ENCODE measurements at regions not wholly inside any gene's neighbourhood (a gene's known extent, or its start where the extent isn't known, plus 50 kb on each side); places are given as distances from the start of the nearest gene placed in this dataset.

- Histone ChIP-seq H3K79me2 (ENCODE audit: insufficient read depth, low read length) (no peaks in the 10 kb centered on the region), H3K27me3 (ENCODE audit: insufficient read depth, low read length) (no peaks in the 10 kb centered on the region), H2AFZ (ENCODE audit: low read depth, low read length, poor library complexity, severe bottlenecking) (no peak overlapping the region), H4K20me1 (ENCODE audit: insufficient read depth) (no peaks in the 10 kb centered on the region), H3K4me3 (replicated peaks in 1 of 2; ENCODE audit: low read depth in 1 of 2, low read length in 2 of 2) (no peak overlapping the region), H3K36me3 (ENCODE audit: control insufficient read depth in 1 of 2, insufficient read depth in 2 of 2, low read length in 2 of 2) (no peaks in the 10 kb centered on the region), H3K4me1 (ENCODE audit: control insufficient read depth in 1 of 2, insufficient read depth in 2 of 2, low read length in 2 of 2) (peaks cover 0 to 11% of the 10 kb centered on the region in 2 experiments; a peak in 2 of 4 replicates), H3K9me3 (ENCODE audit: control insufficient read depth in 1 of 2, insufficient read depth in 1 of 2, low read depth in 1 of 2, low read length in 2 of 2) (no peaks in the 10 kb centered on the region), H3K9me2 (ENCODE audit: insufficient read depth) (no peaks in the 10 kb centered on the region), H3K9ac (ENCODE audit: low read length) (no peak overlapping the region), H3K27ac (ENCODE audit: low read depth, low read length) (no peak overlapping the region), H3K4me2 (ENCODE audit: low read length) (no peak overlapping the region)
- POLR2A ChIA-PET, result no interaction called here
- CTCF ChIA-PET, result no interaction called here
- intact Hi-C loops (cut with micrococcal nuclease), result no loop called here
- ATAC-seq, result no peak
- RAD21 ChIA-PET (ENCODE audit: low non-redundant PET in 1 of 2, low total read pairs in 2 of 2, uncharacterized antibody in 2 of 2, unreplicated experiment in 2 of 2), result no interaction called here
- TF ChIP-seq MAX (IDR thresholded peaks at IDR 0.05) (no peak), SRF (IDR thresholded peaks at IDR 0.05; ENCODE audit: low read depth) (no peak), ZFX (IDR thresholded peaks at IDR 0.05) (no peak), JUND (IDR thresholded peaks at IDR 0.05) (no peak), YY1 (IDR thresholded peaks at IDR 0.05; ENCODE audit: extremely low read depth, insufficient replicate concordance, low read depth, low read length) (no peak), SP1 (IDR thresholded peaks at IDR 0.05; ENCODE audit: low read depth) (no peak), SIN3A (IDR thresholded peaks at IDR 0.05; ENCODE audit: low read depth) (no peak), TCF7L2 (IDR thresholded peaks at IDR 0.05; ENCODE audit: borderline replicate concordance, extremely low read depth, insufficient read depth, insufficient read length) (no peak), CEBPB (IDR thresholded peaks at IDR 0.05; ENCODE audit: low read depth) (no peak), EZH2 (IDR thresholded peaks at IDR 0.05) (no peak), ELF1 (IDR thresholded peaks at IDR 0.05; ENCODE audit: borderline replicate concordance, low read depth) (no peak), POLR2AphosphoS5 (IDR thresholded peaks at IDR 0.05; ENCODE audit: low read depth, low read length) (no peak), CBX3 (IDR thresholded peaks at IDR 0.05; ENCODE audit: low read depth) (no peak), ZNF274 (IDR thresholded peaks at IDR 0.05; ENCODE audit: low read depth, low read length) (no peak), ZBTB33 (IDR thresholded peaks at IDR 0.05; ENCODE audit: extremely low read depth, insufficient replicate concordance, low read length) (no peak), POLR2A (IDR thresholded peaks at IDR 0.05; ENCODE audit: borderline replicate concordance, extremely low read depth, insufficient read depth, insufficient read length) (no peak)
- TF ChIP-seq, protein P1, sequence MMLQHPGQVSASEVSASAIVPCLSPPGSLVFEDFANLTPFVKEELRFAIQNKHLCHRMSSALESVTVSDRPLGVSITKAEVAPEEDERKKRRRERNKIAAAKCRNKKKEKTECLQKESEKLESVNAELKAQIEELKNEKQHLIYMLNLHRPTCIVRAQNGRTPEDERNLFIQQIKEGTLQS (IDR thresholded peaks at IDR 0.05), result no peak
- TF ChIP-seq, protein P2, sequence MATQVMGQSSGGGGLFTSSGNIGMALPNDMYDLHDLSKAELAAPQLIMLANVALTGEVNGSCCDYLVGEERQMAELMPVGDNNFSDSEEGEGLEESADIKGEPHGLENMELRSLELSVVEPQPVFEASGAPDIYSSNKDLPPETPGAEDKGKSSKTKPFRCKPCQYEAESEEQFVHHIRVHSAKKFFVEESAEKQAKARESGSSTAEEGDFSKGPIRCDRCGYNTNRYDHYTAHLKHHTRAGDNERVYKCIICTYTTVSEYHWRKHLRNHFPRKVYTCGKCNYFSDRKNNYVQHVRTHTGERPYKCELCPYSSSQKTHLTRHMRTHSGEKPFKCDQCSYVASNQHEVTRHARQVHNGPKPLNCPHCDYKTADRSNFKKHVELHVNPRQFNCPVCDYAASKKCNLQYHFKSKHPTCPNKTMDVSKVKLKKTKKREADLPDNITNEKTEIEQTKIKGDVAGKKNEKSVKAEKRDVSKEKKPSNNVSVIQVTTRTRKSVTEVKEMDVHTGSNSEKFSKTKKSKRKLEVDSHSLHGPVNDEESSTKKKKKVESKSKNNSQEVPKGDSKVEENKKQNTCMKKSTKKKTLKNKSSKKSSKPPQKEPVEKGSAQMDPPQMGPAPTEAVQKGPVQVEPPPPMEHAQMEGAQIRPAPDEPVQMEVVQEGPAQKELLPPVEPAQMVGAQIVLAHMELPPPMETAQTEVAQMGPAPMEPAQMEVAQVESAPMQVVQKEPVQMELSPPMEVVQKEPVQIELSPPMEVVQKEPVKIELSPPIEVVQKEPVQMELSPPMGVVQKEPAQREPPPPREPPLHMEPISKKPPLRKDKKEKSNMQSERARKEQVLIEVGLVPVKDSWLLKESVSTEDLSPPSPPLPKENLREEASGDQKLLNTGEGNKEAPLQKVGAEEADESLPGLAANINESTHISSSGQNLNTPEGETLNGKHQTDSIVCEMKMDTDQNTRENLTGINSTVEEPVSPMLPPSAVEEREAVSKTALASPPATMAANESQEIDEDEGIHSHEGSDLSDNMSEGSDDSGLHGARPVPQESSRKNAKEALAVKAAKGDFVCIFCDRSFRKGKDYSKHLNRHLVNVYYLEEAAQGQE (IDR thresholded peaks at IDR 0.05; ENCODE audit: low read depth), result no peak
- TF ChIP-seq, protein P3, sequence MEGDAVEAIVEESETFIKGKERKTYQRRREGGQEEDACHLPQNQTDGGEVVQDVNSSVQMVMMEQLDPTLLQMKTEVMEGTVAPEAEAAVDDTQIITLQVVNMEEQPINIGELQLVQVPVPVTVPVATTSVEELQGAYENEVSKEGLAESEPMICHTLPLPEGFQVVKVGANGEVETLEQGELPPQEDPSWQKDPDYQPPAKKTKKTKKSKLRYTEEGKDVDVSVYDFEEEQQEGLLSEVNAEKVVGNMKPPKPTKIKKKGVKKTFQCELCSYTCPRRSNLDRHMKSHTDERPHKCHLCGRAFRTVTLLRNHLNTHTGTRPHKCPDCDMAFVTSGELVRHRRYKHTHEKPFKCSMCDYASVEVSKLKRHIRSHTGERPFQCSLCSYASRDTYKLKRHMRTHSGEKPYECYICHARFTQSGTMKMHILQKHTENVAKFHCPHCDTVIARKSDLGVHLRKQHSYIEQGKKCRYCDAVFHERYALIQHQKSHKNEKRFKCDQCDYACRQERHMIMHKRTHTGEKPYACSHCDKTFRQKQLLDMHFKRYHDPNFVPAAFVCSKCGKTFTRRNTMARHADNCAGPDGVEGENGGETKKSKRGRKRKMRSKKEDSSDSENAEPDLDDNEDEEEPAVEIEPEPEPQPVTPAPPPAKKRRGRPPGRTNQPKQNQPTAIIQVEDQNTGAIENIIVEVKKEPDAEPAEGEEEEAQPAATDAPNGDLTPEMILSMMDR (IDR thresholded peaks at IDR 0.05 in 2 of 3, conservative IDR thresholded peaks at IDR 0.05 in 1 of 3; ENCODE audit: borderline replicate concordance in 1 of 3, insufficient read depth in 1 of 3, low read depth in 2 of 3, low read length in 2 of 3), result no peak
- no TSS peak for BruUV-seq (replicated peaks)
- no peak for DNase-seq (ENCODE audit: low read depth, low spot score)
Observed at GRCh38 chr1:234835239-234835638, 225.3 kb upstream of the IRF2BP2 start.
